ENCODE measurements at regions not wholly inside any gene's neighbourhood (a gene's known extent, or its start where the extent isn't known, plus 50 kb on each side); places are given as distances from the start of the nearest gene placed in this dataset.
A peak's percentile ranks its signal among the peaks of the same experiment; 100 is the strongest.
"Not testable (repeated sequence)": the region's sequence is repeated elsewhere in the genome, so short reads cannot be mapped to it uniquely, and the experiment has no call there.

- ATAC-seq (ENCODE audit: low FRiP score in 2 of 2), result no peak
- H3K4me3 ChIP-seq, result no peak overlapping the region
- DNase-seq, result no peak
- no peaks in the 10 kb centered on the region for H3K9me3 ChIP-seq
- 86 to 95% methylated on average over 4 of the region's 4 CpGs for WGBS, 2 donors
- no peak overlapping the region for H3K27ac ChIP-seq
- TF ChIP-seq EP300 (IDR thresholded peaks at IDR 0.05) (no peak), CTCF (IDR thresholded peaks at IDR 0.05) (no peak), POLR2AphosphoS5 (IDR thresholded peaks at IDR 0.05) (no peak), POLR2A (IDR thresholded peaks at IDR 0.05) (no peak)
- no peaks in the 10 kb centered on the region for H3K27me3 ChIP-seq
- H3K36me3 ChIP-seq, result no peaks in the 10 kb centered on the region
- no peaks in the 10 kb centered on the region for H3K4me1 ChIP-seq
These were observed 84.8 kb downstream of the FOXF2 start for GRCh38 chr6:1474205-1474604.

- Histone ChIP-seq H3K27ac (no peak overlapping the region), H3K4me1 (no peaks in the 10 kb centered on the region)
These were observed 85.8 kb downstream of the FOXF2 start for GRCh38 chr6:1475174-1475573.

GRCh38 chr6:1477432-1478090, 88.2 kb downstream of the FOXF2 start:
- Histone ChIP-seq H3K4me1 (no peaks in the 10 kb centered on the region), H3K4me3 (no peak overlapping the region), H3K27ac (no peak overlapping the region), H3K36me3 (no peaks in the 10 kb centered on the region), H3K27me3 (no peaks in the 10 kb centered on the region), H3K9me3 (no peaks in the 10 kb centered on the region)
- DNase-seq (no peak), ATAC-seq (ENCODE audit: low FRiP score in 2 of 2) (peak in 1 of 2 donors; percentile 26)
- TF ChIP-seq CTCF (IDR thresholded peaks at IDR 0.05) (no peak), POLR2AphosphoS5 (IDR thresholded peaks at IDR 0.05) (no peak), EP300 (IDR thresholded peaks at IDR 0.05) (no peak), POLR2A (IDR thresholded peaks at IDR 0.05) (no peak)
- 58 to 68% methylated on average over 11 of the region's 11 CpGs for WGBS, 2 donors

More at GRCh38 chr6:1475174-1475573, 85.8 kb downstream of the FOXF2 start:
- ATAC-seq (ENCODE audit: low FRiP score in 2 of 2) (no peak), DNase-seq (no peak)
- Histone ChIP-seq H3K27me3 (no peaks in the 10 kb centered on the region), H3K9me3 (no peaks in the 10 kb centered on the region), H3K4me3 (no peak overlapping the region), H3K36me3 (no peaks in the 10 kb centered on the region)
- 58 to 80% methylated on average over 1 of the region's 1 CpG for WGBS, 2 donors
- no peak for TF ChIP-seq POLR2AphosphoS5 (IDR thresholded peaks at IDR 0.05)
- TF ChIP-seq CTCF (IDR thresholded peaks at IDR 0.05), result no peak
- no peak for TF ChIP-seq EP300 (IDR thresholded peaks at IDR 0.05)
- TF ChIP-seq POLR2A (IDR thresholded peaks at IDR 0.05), result no peak

- H3K9me3 ChIP-seq; DNase-seq; H3K27ac ChIP-seq; H3K4me1 ChIP-seq; H3K27me3 ChIP-seq; ATAC-seq (ENCODE audit: low FRiP score in 2 of 2); H3K36me3 ChIP-seq; H3K4me3 ChIP-seq: not testable (repeated sequence)
- WGBS, 2 donors, result 57 to 78% methylated on average over 3 to 4 of the region's 4 CpGs
These were observed 88.9 kb downstream of the FOXF2 start for GRCh38 chr6:1478163-1478826.

GRCh38 chr6:1479095-1479494, 89.7 kb downstream of the FOXF2 start:
- Histone ChIP-seq H3K36me3 (no peaks in the 10 kb centered on the region), H3K27ac (no peak overlapping the region), H3K4me1 (no peaks in the 10 kb centered on the region), H3K27me3 (no peaks in the 10 kb centered on the region), H3K9me3 (no peaks in the 10 kb centered on the region), H3K4me3 (no peak overlapping the region)
- WGBS, 2 donors, result 59 to 70% methylated on average over 2 of the region's 2 CpGs
- no peak for DNase-seq
- no peak for TF ChIP-seq EP300 (IDR thresholded peaks at IDR 0.05)
- TF ChIP-seq POLR2A (IDR thresholded peaks at IDR 0.05), result no peak
- TF ChIP-seq CTCF (IDR thresholded peaks at IDR 0.05), result no peak
- TF ChIP-seq POLR2AphosphoS5 (IDR thresholded peaks at IDR 0.05), result no peak
- peak in 1 of 2 donors; percentile 83 for ATAC-seq (ENCODE audit: low FRiP score in 2 of 2)

Measured in upper lobe of left lung (tissue), 6 donors.